ENCODE measurements at regions not wholly inside any gene's neighbourhood (a gene's known extent, or its start where the extent isn't known, plus 50 kb on each side); places are given as distances from the start of the nearest gene placed in this dataset.

DNA sequence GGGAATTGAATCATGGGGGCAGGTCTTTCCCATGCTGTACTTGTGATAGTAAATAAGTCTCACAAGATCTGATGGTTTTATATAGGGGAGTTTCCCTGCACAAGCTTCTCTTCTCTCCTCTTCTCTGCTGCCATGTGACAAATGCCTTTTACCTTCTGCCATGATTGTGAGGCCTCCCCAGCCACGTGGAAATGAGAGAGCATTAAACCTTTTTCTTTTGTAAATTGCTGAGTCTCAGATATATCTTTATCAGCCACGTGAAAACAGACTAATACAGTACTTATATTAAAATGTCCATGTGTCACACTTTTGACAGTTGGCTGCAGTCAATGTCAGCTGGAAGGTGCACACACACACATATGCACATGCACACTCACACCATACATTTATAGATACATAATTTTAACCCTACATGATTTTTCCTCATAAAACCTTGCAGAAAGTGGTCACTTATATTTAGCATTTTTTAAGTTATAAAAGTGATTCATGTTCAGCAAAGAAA is 128.9 kb downstream of the OTOR start:
- TF ChIP-seq, protein P1, sequence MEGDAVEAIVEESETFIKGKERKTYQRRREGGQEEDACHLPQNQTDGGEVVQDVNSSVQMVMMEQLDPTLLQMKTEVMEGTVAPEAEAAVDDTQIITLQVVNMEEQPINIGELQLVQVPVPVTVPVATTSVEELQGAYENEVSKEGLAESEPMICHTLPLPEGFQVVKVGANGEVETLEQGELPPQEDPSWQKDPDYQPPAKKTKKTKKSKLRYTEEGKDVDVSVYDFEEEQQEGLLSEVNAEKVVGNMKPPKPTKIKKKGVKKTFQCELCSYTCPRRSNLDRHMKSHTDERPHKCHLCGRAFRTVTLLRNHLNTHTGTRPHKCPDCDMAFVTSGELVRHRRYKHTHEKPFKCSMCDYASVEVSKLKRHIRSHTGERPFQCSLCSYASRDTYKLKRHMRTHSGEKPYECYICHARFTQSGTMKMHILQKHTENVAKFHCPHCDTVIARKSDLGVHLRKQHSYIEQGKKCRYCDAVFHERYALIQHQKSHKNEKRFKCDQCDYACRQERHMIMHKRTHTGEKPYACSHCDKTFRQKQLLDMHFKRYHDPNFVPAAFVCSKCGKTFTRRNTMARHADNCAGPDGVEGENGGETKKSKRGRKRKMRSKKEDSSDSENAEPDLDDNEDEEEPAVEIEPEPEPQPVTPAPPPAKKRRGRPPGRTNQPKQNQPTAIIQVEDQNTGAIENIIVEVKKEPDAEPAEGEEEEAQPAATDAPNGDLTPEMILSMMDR (optimal IDR thresholded peaks at IDR 0.05 in 1 of 3, IDR thresholded peaks at IDR 0.05 in 1 of 3, conservative IDR thresholded peaks at IDR 0.05 in 1 of 3; ENCODE audit: extremely low read depth in 1 of 3, insufficient read depth in 2 of 3, low read length in 3 of 3), result no peak
- TF ChIP-seq EZH2 (IDR thresholded peaks at IDR 0.05; ENCODE audit: low read length), result no peak

Measured in keratinocyte (primary cell).